ENCODE measurements at regions not wholly inside any gene's neighbourhood (a gene's known extent, or its start where the extent isn't known, plus 50 kb on each side); places are given as distances from the start of the nearest gene placed in this dataset.

GRCh38 chr21:35108887-35109286 is 59.8 kb upstream of the RUNX1 start:
- no peaks in the 10 kb centered on the region for H3K36me3 ChIP-seq (ENCODE audit: low read depth)
- no peak overlapping the region for H2AFZ ChIP-seq
- H3F3A ChIP-seq (ENCODE audit: insufficient read depth): peaks cover 7% of the 10 kb centered on the region; the same call in 1 of the 2 replicates
- H3K4me1 ChIP-seq (ENCODE audit: insufficient read depth): no peaks in the 10 kb centered on the region
- H3K4me2 ChIP-seq (ENCODE audit: unreplicated experiment): no peak overlapping the region
- no peaks in the 10 kb centered on the region for H4K20me1 ChIP-seq (ENCODE audit: insufficient read depth)
- H3K9me2 ChIP-seq (ENCODE audit: insufficient read depth): no peaks in the 10 kb centered on the region
- no peak overlapping the region for H3K9ac ChIP-seq
- H3K27ac ChIP-seq: no peak overlapping the region
- no peak for DNase-seq
- TF ChIP-seq EZH2 (IDR thresholded peaks at IDR 0.05; ENCODE audit: insufficient read depth, poor library complexity, severe bottlenecking): no peak
- TF ChIP-seq EZH2phosphoT487 (IDR thresholded peaks at IDR 0.05; ENCODE audit: insufficient read depth, low read depth): no peak
- H3K27me3 ChIP-seq (replicated peaks; ENCODE audit: insufficient read depth): no peaks in the 10 kb centered on the region
- WGBS, 2 experiments (ENCODE audit: low coverage in 1 of 2, low lambda C conversion rate in 2 of 2, missing lambda C conversion rate in 2 of 2): 93 to 97% methylated on average over 3 of the region's 3 CpGs
- no peaks in the 10 kb centered on the region for H3K9me3 ChIP-seq (ENCODE audit: low read depth)
- H3K4me3 ChIP-seq: no peak overlapping the region
- H3K79me2 ChIP-seq (ENCODE audit: insufficient read depth): no peaks in the 10 kb centered on the region
- in situ Hi-C loops (cut with MboI): no loop called here

DNA sequence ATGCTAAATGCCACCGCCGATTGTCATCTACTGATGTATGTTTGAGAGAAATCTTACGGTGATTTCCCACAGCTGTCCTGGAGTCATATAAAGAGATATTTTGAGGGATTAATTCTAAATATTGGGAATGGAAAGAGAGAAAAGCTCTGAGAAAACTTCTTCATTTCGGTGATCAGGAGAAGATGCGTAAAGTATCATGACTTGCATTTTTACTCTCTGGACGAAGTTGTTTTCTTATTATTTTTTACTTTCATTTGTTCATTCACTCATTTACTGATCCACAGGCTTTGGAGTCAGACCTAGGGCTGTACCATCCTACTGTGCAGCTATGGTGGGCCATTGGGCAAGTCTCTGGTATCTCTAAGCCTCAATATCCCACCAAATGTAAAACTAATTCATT is 58.4 kb upstream of the RUNX1 start:
- Histone ChIP-seq H3K36me3 (ENCODE audit: low read depth) (no peaks in the 10 kb centered on the region), H3K79me2 (ENCODE audit: insufficient read depth) (no peaks in the 10 kb centered on the region), H3K27me3 (replicated peaks; ENCODE audit: insufficient read depth) (no peaks in the 10 kb centered on the region), H3K9me3 (ENCODE audit: low read depth) (no peaks in the 10 kb centered on the region), H3K4me2 (ENCODE audit: unreplicated experiment) (no peak overlapping the region), H3F3A (ENCODE audit: insufficient read depth) (no peaks in the 10 kb centered on the region), H3K9me2 (ENCODE audit: insufficient read depth) (no peaks in the 10 kb centered on the region), H2AFZ (no peak overlapping the region), H3K9ac (no peak overlapping the region), H3K4me3 (no peak overlapping the region), H4K20me1 (ENCODE audit: insufficient read depth) (no peaks in the 10 kb centered on the region), H3K4me1 (ENCODE audit: insufficient read depth) (no peaks in the 10 kb centered on the region), H3K27ac (no peak overlapping the region)
- in situ Hi-C loops (cut with MboI): no loop called here
- TF ChIP-seq EZH2 (IDR thresholded peaks at IDR 0.05; ENCODE audit: insufficient read depth, poor library complexity, severe bottlenecking): no peak
- TF ChIP-seq EZH2phosphoT487 (IDR thresholded peaks at IDR 0.05; ENCODE audit: insufficient read depth, low read depth): no peak
- no peak for DNase-seq
- WGBS, 2 experiments (ENCODE audit: low coverage in 1 of 2, low lambda C conversion rate in 2 of 2, missing lambda C conversion rate in 2 of 2): 77 to 81% methylated on average over 6 of the region's 6 CpGs

- in situ Hi-C loops (cut with MboI): no loop called here
- no peaks in the 10 kb centered on the region for H3K4me1 ChIP-seq (ENCODE audit: insufficient read depth)
- no peak for DNase-seq
- no peaks in the 10 kb centered on the region for H4K20me1 ChIP-seq (ENCODE audit: insufficient read depth)
- H3K9ac ChIP-seq: no peak overlapping the region
- no peaks in the 10 kb centered on the region for H3K9me2 ChIP-seq (ENCODE audit: insufficient read depth)
- no peaks in the 10 kb centered on the region for H3F3A ChIP-seq (ENCODE audit: insufficient read depth)
- TF ChIP-seq EZH2 (IDR thresholded peaks at IDR 0.05; ENCODE audit: insufficient read depth, poor library complexity, severe bottlenecking): no peak
- TF ChIP-seq EZH2phosphoT487 (IDR thresholded peaks at IDR 0.05; ENCODE audit: insufficient read depth, low read depth): no peak
- H3K27ac ChIP-seq: no peak overlapping the region
- no peak overlapping the region for H2AFZ ChIP-seq
- no peak overlapping the region for H3K4me3 ChIP-seq
- no peaks in the 10 kb centered on the region for H3K79me2 ChIP-seq (ENCODE audit: insufficient read depth)
- WGBS, 2 experiments (ENCODE audit: low coverage in 1 of 2, low lambda C conversion rate in 2 of 2, missing lambda C conversion rate in 2 of 2): 75 to 76% methylated on average over 11 of the region's 11 CpGs
- no peak overlapping the region for H3K4me2 ChIP-seq (ENCODE audit: unreplicated experiment)
- H3K36me3 ChIP-seq (ENCODE audit: low read depth): no peaks in the 10 kb centered on the region
- H3K9me3 ChIP-seq (ENCODE audit: low read depth): no peaks in the 10 kb centered on the region
- no peaks in the 10 kb centered on the region for H3K27me3 ChIP-seq (replicated peaks; ENCODE audit: insufficient read depth)
Measured at GRCh38 chr21:35106246-35106835, 57.2 kb upstream of the RUNX1 start.

GRCh38 chr21:35102488-35103371 is 53.6 kb upstream of the RUNX1 start:
- no peaks in the 10 kb centered on the region for H4K20me1 ChIP-seq (ENCODE audit: insufficient read depth)
- no peak overlapping the region for H3K4me3 ChIP-seq
- no peak for TF ChIP-seq EZH2 (IDR thresholded peaks at IDR 0.05; ENCODE audit: insufficient read depth, poor library complexity, severe bottlenecking)
- no peak for TF ChIP-seq EZH2phosphoT487 (IDR thresholded peaks at IDR 0.05; ENCODE audit: insufficient read depth, low read depth)
- DNase-seq: no peak
- no peak overlapping the region for H2AFZ ChIP-seq
- no peaks in the 10 kb centered on the region for H3K36me3 ChIP-seq (ENCODE audit: low read depth)
- no peaks in the 10 kb centered on the region for H3K9me2 ChIP-seq (ENCODE audit: insufficient read depth)
- H3K27ac ChIP-seq: no peak overlapping the region
- no peaks in the 10 kb centered on the region for H3K27me3 ChIP-seq (replicated peaks; ENCODE audit: insufficient read depth)
- H3K4me1 ChIP-seq (ENCODE audit: insufficient read depth): no peaks in the 10 kb centered on the region
- no peaks in the 10 kb centered on the region for H3K9me3 ChIP-seq (ENCODE audit: low read depth)
- H3K9ac ChIP-seq: no peak overlapping the region
- 72 to 76% methylated on average over 8 of the region's 8 CpGs for WGBS, 2 experiments (ENCODE audit: low coverage in 1 of 2, low lambda C conversion rate in 2 of 2, missing lambda C conversion rate in 2 of 2)
- H3F3A ChIP-seq (ENCODE audit: insufficient read depth): no peaks in the 10 kb centered on the region
- in situ Hi-C loops (cut with MboI): no loop called here
- H3K79me2 ChIP-seq (ENCODE audit: insufficient read depth): no peaks in the 10 kb centered on the region
- no peak overlapping the region for H3K4me2 ChIP-seq (ENCODE audit: unreplicated experiment)
